ENCODE measurements at regions not wholly inside any gene's neighbourhood (a gene's known extent, or its start where the extent isn't known, plus 50 kb on each side); places are given as distances from the start of the nearest gene placed in this dataset.

DNA sequence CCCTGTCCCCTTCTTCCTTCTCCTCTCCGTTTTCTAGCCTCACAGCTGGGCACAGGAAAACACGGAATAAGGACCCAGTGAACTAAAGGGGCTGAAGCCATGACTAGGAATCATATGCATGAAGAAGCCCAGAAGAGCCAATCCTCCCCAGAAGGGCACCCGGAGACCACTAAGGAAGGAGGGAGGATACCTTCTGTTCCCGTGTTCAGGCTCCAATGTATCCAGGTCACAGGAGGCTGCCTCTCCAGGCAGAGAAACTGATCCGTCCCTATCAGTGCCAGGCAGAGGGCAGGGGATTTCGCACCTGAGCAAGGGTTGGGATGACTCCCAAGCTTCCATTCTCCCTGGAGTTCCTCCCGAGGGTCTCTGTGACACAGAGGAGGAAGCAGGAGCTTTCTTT, 246.6 kb downstream of the SNX10 start:
- no peak for TF ChIP-seq CTCF (IDR thresholded peaks at IDR 0.05)
- peaks cover 35% of the 10 kb centered on the region for H3K27me3 Mint-ChIP-seq (ENCODE audit: low read depth)
- H3K4me3 Mint-ChIP-seq (ENCODE audit: unreplicated experiment): no peak overlapping the region
- H3K9me3 Mint-ChIP-seq (ENCODE audit: low read depth): no peaks in the 10 kb centered on the region
- no peaks in the 10 kb centered on the region for H3K4me1 Mint-ChIP-seq (ENCODE audit: low read depth)
- no peak for DNase-seq (ENCODE audit: low spot score)
- H3K27ac Mint-ChIP-seq (ENCODE audit: unreplicated experiment): no peak overlapping the region
- H3K36me3 Mint-ChIP-seq (ENCODE audit: low read depth): no peaks in the 10 kb centered on the region

GRCh38 chr7:26538689-26539088, 247.0 kb downstream of the SNX10 start:
- TF ChIP-seq CTCF (IDR thresholded peaks at IDR 0.05): no peak
- Mint-ChIP-seq H3K9me3 (ENCODE audit: low read depth) (no peaks in the 10 kb centered on the region), H3K27ac (ENCODE audit: unreplicated experiment) (no peak overlapping the region), H3K27me3 (ENCODE audit: low read depth) (peaks cover 38% of the 10 kb centered on the region), H3K36me3 (ENCODE audit: low read depth) (no peaks in the 10 kb centered on the region), H3K4me3 (ENCODE audit: unreplicated experiment) (no peak overlapping the region), H3K4me1 (ENCODE audit: low read depth) (no peaks in the 10 kb centered on the region)
- no peak for DNase-seq (ENCODE audit: low spot score)

DNA sequence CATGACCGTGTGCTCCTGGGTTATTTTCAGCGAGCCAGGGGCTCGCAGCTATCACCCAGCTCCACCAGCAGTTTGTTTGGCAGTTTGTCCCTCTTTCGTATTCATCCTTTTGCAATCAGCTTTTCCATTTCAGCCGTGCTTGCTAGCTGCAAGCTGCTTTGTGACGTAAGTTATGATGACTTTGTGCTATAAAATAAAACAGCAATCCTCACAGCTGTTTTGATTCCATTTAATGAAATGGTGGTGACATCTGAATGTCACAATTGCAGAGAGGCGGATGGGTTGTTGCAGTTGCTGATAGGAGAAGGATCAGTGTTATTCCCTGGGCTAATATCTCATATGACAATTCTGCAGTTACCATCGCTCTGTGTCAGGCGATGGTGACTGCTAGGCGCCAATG, 251.7 kb downstream of the SNX10 start:
- DNase-seq (ENCODE audit: low spot score): no peak
- H3K27me3 Mint-ChIP-seq (ENCODE audit: low read depth): peaks cover 18% of the 10 kb centered on the region
- H3K27ac Mint-ChIP-seq (ENCODE audit: unreplicated experiment): no peak overlapping the region
- no peaks in the 10 kb centered on the region for H3K36me3 Mint-ChIP-seq (ENCODE audit: low read depth)
- H3K9me3 Mint-ChIP-seq (ENCODE audit: low read depth): peaks cover 5% of the 10 kb centered on the region
- H3K4me1 Mint-ChIP-seq (ENCODE audit: low read depth): no peaks in the 10 kb centered on the region
- H3K4me3 Mint-ChIP-seq (ENCODE audit: unreplicated experiment): no peak overlapping the region
- no peak for TF ChIP-seq CTCF (IDR thresholded peaks at IDR 0.05)

GRCh38 chr7:26543951-26544350, 252.3 kb downstream of the SNX10 start:
- DNase-seq (ENCODE audit: low spot score): no peak
- no peak for TF ChIP-seq CTCF (IDR thresholded peaks at IDR 0.05)
- H3K27ac Mint-ChIP-seq (ENCODE audit: unreplicated experiment): no peak overlapping the region
- no peak overlapping the region for H3K4me3 Mint-ChIP-seq (ENCODE audit: unreplicated experiment)
- no peaks in the 10 kb centered on the region for H3K4me1 Mint-ChIP-seq (ENCODE audit: low read depth)
- H3K27me3 Mint-ChIP-seq (ENCODE audit: low read depth): peaks cover 18% of the 10 kb centered on the region
- H3K36me3 Mint-ChIP-seq (ENCODE audit: low read depth): no peaks in the 10 kb centered on the region
- H3K9me3 Mint-ChIP-seq (ENCODE audit: low read depth): peaks cover 5% of the 10 kb centered on the region

- H3K9me3 Mint-ChIP-seq (ENCODE audit: low read depth): peaks cover 5% of the 10 kb centered on the region
- H3K36me3 Mint-ChIP-seq (ENCODE audit: low read depth): no peaks in the 10 kb centered on the region
- no peak overlapping the region for H3K27ac Mint-ChIP-seq (ENCODE audit: unreplicated experiment)
- peaks cover 7% of the 10 kb centered on the region for H3K27me3 Mint-ChIP-seq (ENCODE audit: low read depth)
- H3K4me1 Mint-ChIP-seq (ENCODE audit: low read depth): no peaks in the 10 kb centered on the region
- no peak overlapping the region for H3K4me3 Mint-ChIP-seq (ENCODE audit: unreplicated experiment)
- no peak for TF ChIP-seq CTCF (IDR thresholded peaks at IDR 0.05)
- DNase-seq (ENCODE audit: low spot score): no peak
These were observed 254.9 kb downstream of the SNX10 start for GRCh38 chr7:26546508-26547053.

All from chondrocyte (in vitro differentiated cells).